ENCODE measurements at regions not wholly inside any gene's neighbourhood (a gene's known extent, or its start where the extent isn't known, plus 50 kb on each side); places are given as distances from the start of the nearest gene placed in this dataset.

GRCh38 chr3:69607466-69608305, 131.6 kb upstream of the MITF start:
- H3K9me3 Mint-ChIP-seq = peaks cover 0 to 4% (median 2%) of the 10 kb centered on the region in 7 donors
- no peaks in the 10 kb centered on the region for H3K36me3 Mint-ChIP-seq
- H3K27ac ChIP-seq (ENCODE audit: insufficient read depth, low read length, poor library complexity, severe bottlenecking) = no peak overlapping the region
- H3K27me3 ChIP-seq (ENCODE audit: control insufficient read depth, insufficient read depth, low read length) = no peaks in the 10 kb centered on the region
- H3K9me3 ChIP-seq (ENCODE audit: control insufficient read depth in 2 of 2, low read length in 2 of 2) = no peaks in the 10 kb centered on the region
- ATAC-seq (ENCODE audit: low read depth in 2 of 2) (no peak), DNase-seq (no peak)
- H3K36me3 ChIP-seq (ENCODE audit: control insufficient read depth, insufficient read depth, low read length) = no peaks in the 10 kb centered on the region
- no peaks in the 10 kb centered on the region for H3K27me3 Mint-ChIP-seq
- no peaks in the 10 kb centered on the region for H3K4me1 Mint-ChIP-seq
- H3K4me3 ChIP-seq (ENCODE audit: low read depth, low read length) = no peak overlapping the region
- no peak overlapping the region for H3K4me3 Mint-ChIP-seq
- no peaks in the 10 kb centered on the region for H3K4me1 ChIP-seq (ENCODE audit: control insufficient read depth, insufficient read depth, low read length, poor library complexity, severe bottlenecking)
- no peak overlapping the region for H3K27ac Mint-ChIP-seq

- Mint-ChIP-seq H3K27ac (no peak overlapping the region), H3K9me3 (peaks cover 0 to 4% (median 2%) of the 10 kb centered on the region in 7 donors), H3K36me3 (no peaks in the 10 kb centered on the region), H3K4me1 (no peaks in the 10 kb centered on the region), H3K27me3 (no peaks in the 10 kb centered on the region), H3K4me3 (no peak overlapping the region)
- Histone ChIP-seq H3K27ac (ENCODE audit: insufficient read depth, low read length, poor library complexity, severe bottlenecking) (no peak overlapping the region), H3K36me3 (ENCODE audit: control insufficient read depth, insufficient read depth, low read length) (no peaks in the 10 kb centered on the region), H3K4me3 (ENCODE audit: low read depth, low read length) (no peak overlapping the region), H3K27me3 (ENCODE audit: control insufficient read depth, insufficient read depth, low read length) (no peaks in the 10 kb centered on the region), H3K9me3 (ENCODE audit: control insufficient read depth in 2 of 2, low read length in 2 of 2) (no peaks in the 10 kb centered on the region), H3K4me1 (ENCODE audit: control insufficient read depth, insufficient read depth, low read length, poor library complexity, severe bottlenecking) (no peaks in the 10 kb centered on the region)
- ATAC-seq (ENCODE audit: low read depth in 2 of 2) (no peak), DNase-seq (no peak)
Observed at GRCh38 chr3:69605867-69606266, 133.4 kb upstream of the MITF start.

GRCh38 chr3:69604735-69605450, 134.4 kb upstream of the MITF start:
- no peaks in the 10 kb centered on the region for H3K4me1 Mint-ChIP-seq
- H3K27ac Mint-ChIP-seq = no peak overlapping the region
- no peaks in the 10 kb centered on the region for H3K36me3 Mint-ChIP-seq
- no peak overlapping the region for H3K4me3 Mint-ChIP-seq
- Histone ChIP-seq H3K36me3 (ENCODE audit: control insufficient read depth, insufficient read depth, low read length) (no peaks in the 10 kb centered on the region), H3K9me3 (ENCODE audit: control insufficient read depth in 2 of 2, low read length in 2 of 2) (no peaks in the 10 kb centered on the region), H3K27me3 (ENCODE audit: control insufficient read depth, insufficient read depth, low read length) (no peaks in the 10 kb centered on the region), H3K27ac (ENCODE audit: insufficient read depth, low read length, poor library complexity, severe bottlenecking) (no peak overlapping the region), H3K4me1 (ENCODE audit: control insufficient read depth, insufficient read depth, low read length, poor library complexity, severe bottlenecking) (no peaks in the 10 kb centered on the region), H3K4me3 (ENCODE audit: low read depth, low read length) (no peak overlapping the region)
- H3K9me3 Mint-ChIP-seq = peaks cover 0 to 13% (median 2%) of the 10 kb centered on the region in 7 donors
- ATAC-seq (ENCODE audit: low read depth in 2 of 2) = no peak
- no peak for DNase-seq
- no peaks in the 10 kb centered on the region for H3K27me3 Mint-ChIP-seq

GRCh38 chr3:69602112-69602511, 137.2 kb upstream of the MITF start:
- H3K9me3 ChIP-seq (ENCODE audit: control insufficient read depth in 2 of 2, low read length in 2 of 2) = no peaks in the 10 kb centered on the region
- H3K36me3 ChIP-seq (ENCODE audit: control insufficient read depth, insufficient read depth, low read length) = no peaks in the 10 kb centered on the region
- Mint-ChIP-seq H3K4me3 (no peak overlapping the region), H3K4me1 (no peaks in the 10 kb centered on the region), H3K27me3 (no peaks in the 10 kb centered on the region), H3K9me3 (peaks cover 0 to 9% (median 3%) of the 10 kb centered on the region in 7 donors), H3K27ac (no peak overlapping the region), H3K36me3 (no peaks in the 10 kb centered on the region)
- no peak overlapping the region for H3K4me3 ChIP-seq (ENCODE audit: low read depth, low read length)
- H3K27ac ChIP-seq (ENCODE audit: insufficient read depth, low read length, poor library complexity, severe bottlenecking) = no peak overlapping the region
- no peaks in the 10 kb centered on the region for H3K27me3 ChIP-seq (ENCODE audit: control insufficient read depth, insufficient read depth, low read length)
- no peak for DNase-seq
- H3K4me1 ChIP-seq (ENCODE audit: control insufficient read depth, insufficient read depth, low read length, poor library complexity, severe bottlenecking) = no peaks in the 10 kb centered on the region
- ATAC-seq (ENCODE audit: low read depth in 2 of 2) = no peak

GRCh38 chr3:69594286-69594685, 145.0 kb upstream of the MITF start:
- Histone ChIP-seq H3K27me3 (ENCODE audit: control insufficient read depth, insufficient read depth, low read length) (no peaks in the 10 kb centered on the region), H3K4me3 (ENCODE audit: low read depth, low read length) (no peak overlapping the region), H3K27ac (ENCODE audit: insufficient read depth, low read length, poor library complexity, severe bottlenecking) (no peak overlapping the region), H3K9me3 (ENCODE audit: control insufficient read depth in 2 of 2, low read length in 2 of 2) (no peaks in the 10 kb centered on the region), H3K4me1 (ENCODE audit: control insufficient read depth, insufficient read depth, low read length, poor library complexity, severe bottlenecking) (no peaks in the 10 kb centered on the region), H3K36me3 (ENCODE audit: control insufficient read depth, insufficient read depth, low read length) (no peaks in the 10 kb centered on the region)
- Mint-ChIP-seq H3K4me1 (no peaks in the 10 kb centered on the region), H3K4me3 (no peak overlapping the region), H3K27ac (no peak overlapping the region), H3K36me3 (no peaks in the 10 kb centered on the region), H3K27me3 (no peaks in the 10 kb centered on the region), H3K9me3 (peaks cover 0 to 5% (median 2%) of the 10 kb centered on the region in 7 donors)
- DNase-seq (no peak), ATAC-seq (ENCODE audit: low read depth in 2 of 2) (no peak)

GRCh38 chr3:69591164-69591736, 148.0 kb upstream of the MITF start:
- H3K4me1 Mint-ChIP-seq = no peaks in the 10 kb centered on the region
- H3K9me3 Mint-ChIP-seq = peaks cover 2 to 8% (median 7%) of the 10 kb centered on the region in 7 donors
- Histone ChIP-seq H3K27me3 (ENCODE audit: control insufficient read depth, insufficient read depth, low read length) (no peaks in the 10 kb centered on the region), H3K4me3 (ENCODE audit: low read depth, low read length) (no peak overlapping the region), H3K27ac (ENCODE audit: insufficient read depth, low read length, poor library complexity, severe bottlenecking) (no peak overlapping the region), H3K4me1 (ENCODE audit: control insufficient read depth, insufficient read depth, low read length, poor library complexity, severe bottlenecking) (no peaks in the 10 kb centered on the region), H3K36me3 (ENCODE audit: control insufficient read depth, insufficient read depth, low read length) (no peaks in the 10 kb centered on the region), H3K9me3 (ENCODE audit: control insufficient read depth in 2 of 2, low read length in 2 of 2) (peaks cover 6 to 8% of the 10 kb centered on the region in 2 experiments)
- no peak overlapping the region for H3K27ac Mint-ChIP-seq
- peaks cover 4% of the 10 kb centered on the region for H3K27me3 Mint-ChIP-seq
- ATAC-seq (ENCODE audit: low read depth in 2 of 2) = no peak
- no peak for DNase-seq
- H3K36me3 Mint-ChIP-seq = no peaks in the 10 kb centered on the region
- no peak overlapping the region for H3K4me3 Mint-ChIP-seq

GRCh38 chr3:69590111-69590510, 149.2 kb upstream of the MITF start:
- Mint-ChIP-seq H3K27me3 (peaks cover 5% of the 10 kb centered on the region), H3K9me3 (peaks cover under 1 to 12% (median 7%) of the 10 kb centered on the region in 7 donors), H3K36me3 (no peaks in the 10 kb centered on the region), H3K27ac (no peak overlapping the region), H3K4me3 (no peak overlapping the region), H3K4me1 (no peaks in the 10 kb centered on the region)
- no peaks in the 10 kb centered on the region for H3K27me3 ChIP-seq (ENCODE audit: control insufficient read depth, insufficient read depth, low read length)
- no peaks in the 10 kb centered on the region for H3K36me3 ChIP-seq (ENCODE audit: control insufficient read depth, insufficient read depth, low read length)
- H3K4me3 ChIP-seq (ENCODE audit: low read depth, low read length) = no peak overlapping the region
- H3K27ac ChIP-seq (ENCODE audit: insufficient read depth, low read length, poor library complexity, severe bottlenecking) = no peak overlapping the region
- no peaks in the 10 kb centered on the region for H3K4me1 ChIP-seq (ENCODE audit: control insufficient read depth, insufficient read depth, low read length, poor library complexity, severe bottlenecking)
- DNase-seq (no peak), ATAC-seq (ENCODE audit: low read depth in 2 of 2) (no peak)
- peaks cover 6 to 13% of the 10 kb centered on the region in 2 experiments for H3K9me3 ChIP-seq (ENCODE audit: control insufficient read depth in 2 of 2, low read length in 2 of 2)

All from CD4-positive, CD25-positive, alpha-beta regulatory T cell (primary cell).